HUDEP-2 (cell line): ENCODE measurements at regions not wholly inside any gene's neighbourhood (a gene's known extent, or its start where the extent isn't known, plus 50 kb on each side); places are given as distances from the start of the nearest gene placed in this dataset.
"Not testable (repeated sequence)": the region's sequence is repeated elsewhere in the genome, so short reads cannot be mapped to it uniquely, and the experiment has no call there.

Source experiments
- DNase-seq, 76 experiments: peaks; one replicate each; lab custom pipeline; 2025; ENCODE audit not compliant: unreplicated experiment in 76 of 76; lab: John Stamatoyannopoulos, UW

- no peak for DNase-seq
Observed at GRCh38 chr3:159332535-159333099, 530.8 kb downstream of the MFSD1 start.

- DNase-seq: no peak
Observed at GRCh38 chr3:159339131-159339530, 537.3 kb downstream of the MFSD1 start.

- DNase-seq: no peak
Observed at GRCh38 chr3:159340877-159341500, 539.1 kb downstream of the MFSD1 start.

GRCh38 chr3:159346271-159346903 lies 544.5 kb downstream of the MFSD1 start:
- DNase-seq: no peak

GRCh38 chr3:159348431-159348830 lies 546.6 kb downstream of the MFSD1 start:
- DNase-seq: no peak

GRCh38 chr3:159356606-159357005 lies 554.8 kb downstream of the MFSD1 start:
- no peak for DNase-seq

GRCh38 chr3:159364511-159364910 lies 562.7 kb downstream of the MFSD1 start:
- DNase-seq: no peak

GRCh38 chr3:159366476-159366875 lies 564.6 kb downstream of the MFSD1 start:
- no peak for DNase-seq

GRCh38 chr3:159371961-159372360 lies 570.1 kb downstream of the MFSD1 start:
- no peak for DNase-seq

- no peak for DNase-seq
Observed at GRCh38 chr3:159378396-159379194, 576.7 kb downstream of the MFSD1 start.

- no peak for DNase-seq
Observed at GRCh38 chr3:159380891-159381290, 579.0 kb downstream of the MFSD1 start.

GRCh38 chr3:159390656-159391212 lies 588.9 kb downstream of the MFSD1 start:
- no peak for DNase-seq

- not testable (repeated sequence) for DNase-seq
Observed at GRCh38 chr3:159397683-159398082, 591.0 kb upstream of the IL12A start.

GRCh38 chr3:159401069-159401468 lies 587.6 kb upstream of the IL12A start:
- no peak for DNase-seq

GRCh38 chr3:159409711-159410110 lies 578.9 kb upstream of the IL12A start:
- not testable (repeated sequence) for DNase-seq

- DNase-seq: no peak
Observed at GRCh38 chr3:159413319-159413718, 575.3 kb upstream of the IL12A start.

GRCh38 chr3:159416856-159417255 lies 571.8 kb upstream of the IL12A start:
- no peak for DNase-seq

- no peak for DNase-seq
Observed at GRCh38 chr3:159417761-159418160, 570.9 kb upstream of the IL12A start.

GRCh38 chr3:159418571-159419526 lies 569.8 kb upstream of the IL12A start:
- DNase-seq: no peak

- DNase-seq: no peak
Observed at GRCh38 chr3:159429702-159430101, 558.9 kb upstream of the IL12A start.
